ENCODE measurements at regions not wholly inside any gene's neighbourhood (a gene's known extent, or its start where the extent isn't known, plus 50 kb on each side); places are given as distances from the start of the nearest gene placed in this dataset.

- POLR2A ChIA-PET = no interaction called here
- Histone ChIP-seq H4K20me1 (replicated peaks; ENCODE audit: control insufficient read depth, insufficient read depth, low read length) (no peaks in the 10 kb centered on the region), H3K36me3 (ENCODE audit: control insufficient read depth, insufficient read depth, low read length) (no peaks in the 10 kb centered on the region), H3K4me2 (ENCODE audit: insufficient read depth, low read length) (no peak overlapping the region), H3K4me1 (replicated peaks in 1 of 2; ENCODE audit: control insufficient read depth in 2 of 2, insufficient read depth in 2 of 2, low read length in 2 of 2) (no peaks in the 10 kb centered on the region), H2AFZ (ENCODE audit: low read depth, low read length) (peak overlapping the region; percentile 55; the same call in 1 of the 2 replicates), H3K4me3 (no peak overlapping the region), H3K9me3 (replicated peaks; ENCODE audit: control insufficient read depth, insufficient read depth, low read depth, low read length) (no peaks in the 10 kb centered on the region), H3K27me3 (ENCODE audit: control insufficient read depth in 2 of 2, insufficient read depth in 2 of 2, low read length in 2 of 2) (no peaks in the 10 kb centered on the region), H3K9ac (ENCODE audit: insufficient read depth in 1 of 2, low read depth in 2 of 2, low read length in 2 of 2) (no peak overlapping the region), H3K27ac (ENCODE audit: extremely low read depth, low read depth, low read length) (no peak overlapping the region), H3K79me2 (ENCODE audit: control insufficient read depth, insufficient read depth, low read length) (no peaks in the 10 kb centered on the region), H3K9me1 (ENCODE audit: control insufficient read depth, insufficient read depth, low read length) (no peaks in the 10 kb centered on the region)
- under 1% methylated on average over 14 of the region's 14 CpGs for WGBS (ENCODE audit: insufficient coverage, low coverage, missing lambda C conversion rate)
- intact Hi-C loops (cut with micrococcal nuclease) = loop anchor here (10.0 kb wide), 1 partner anchor 467 kb away; no protein-coding TSS in a partner anchor
- CTCF ChIA-PET (ENCODE audit: low intra/inter-chr PET ratio) = interaction anchor here (0.7 kb wide), 1 partner anchor 211 kb away, joined by 4 read pairs; no protein-coding TSS in a partner anchor
- ATAC-seq = peak; percentile 77
- BruUV-seq (replicated peaks) = no TSS peak
- in situ Hi-C loops (cut with MboI) = no loop called here
- peak; percentile 23 for FAIRE-seq
- peak; percentile 10 to 50 (median 16) for DNase-seq (ENCODE audit: extremely low read depth in 1 of 4, low spot score in 3 of 4)
- no peak for TF ChIP-seq HMGXB4 (CRISPR knock-in tag; IDR thresholded peaks at IDR 0.05)
- TF ChIP-seq SMC3 (conservative IDR thresholded peaks at IDR 0.05; ENCODE audit: insufficient read depth, low read depth, low read length) = 0 out of 2 replicates have a peak, but pooled peaks have one; percentile 25
- TF ChIP-seq TRIM25 (IDR thresholded peaks at IDR 0.05; ENCODE audit: borderline replicate concordance) = no peak
- TF ChIP-seq RAD21 (CRISPR knock-in tag; conservative IDR thresholded peaks at IDR 0.05 in 1 of 2, IDR thresholded peaks at IDR 0.05 in 1 of 2) = peak; percentile 35 to 52; a peak in 3 of 4 replicates
- TF ChIP-seq STAT6 (CRISPR knock-in tag; IDR thresholded peaks at IDR 0.05) = no peak
- TF ChIP-seq, protein P1, sequence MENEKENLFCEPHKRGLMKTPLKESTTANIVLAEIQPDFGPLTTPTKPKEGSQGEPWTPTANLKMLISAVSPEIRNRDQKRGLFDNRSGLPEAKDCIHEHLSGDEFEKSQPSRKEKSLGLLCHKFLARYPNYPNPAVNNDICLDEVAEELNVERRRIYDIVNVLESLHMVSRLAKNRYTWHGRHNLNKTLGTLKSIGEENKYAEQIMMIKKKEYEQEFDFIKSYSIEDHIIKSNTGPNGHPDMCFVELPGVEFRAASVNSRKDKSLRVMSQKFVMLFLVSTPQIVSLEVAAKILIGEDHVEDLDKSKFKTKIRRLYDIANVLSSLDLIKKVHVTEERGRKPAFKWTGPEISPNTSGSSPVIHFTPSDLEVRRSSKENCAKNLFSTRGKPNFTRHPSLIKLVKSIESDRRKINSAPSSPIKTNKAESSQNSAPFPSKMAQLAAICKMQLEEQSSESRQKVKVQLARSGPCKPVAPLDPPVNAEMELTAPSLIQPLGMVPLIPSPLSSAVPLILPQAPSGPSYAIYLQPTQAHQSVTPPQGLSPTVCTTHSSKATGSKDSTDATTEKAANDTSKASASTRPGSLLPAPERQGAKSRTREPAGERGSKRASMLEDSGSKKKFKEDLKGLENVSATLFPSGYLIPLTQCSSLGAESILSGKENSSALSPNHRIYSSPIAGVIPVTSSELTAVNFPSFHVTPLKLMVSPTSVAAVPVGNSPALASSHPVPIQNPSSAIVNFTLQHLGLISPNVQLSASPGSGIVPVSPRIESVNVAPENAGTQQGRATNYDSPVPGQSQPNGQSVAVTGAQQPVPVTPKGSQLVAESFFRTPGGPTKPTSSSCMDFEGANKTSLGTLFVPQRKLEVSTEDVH (IDR thresholded peaks at IDR 0.05; ENCODE audit: low read depth, partially characterized antibody) = no peak
- peak; percentile 37 to 42 (median 38); a peak in 4 of 6 replicates for TF ChIP-seq CTCF (IDR thresholded peaks at IDR 0.05 in 2 of 3, conservative IDR thresholded peaks at IDR 0.05 in 1 of 3; ENCODE audit: insufficient read depth in 2 of 3, low read depth in 1 of 3, low read length in 3 of 3)
- TF ChIP-seq KAT8 (IDR thresholded peaks at IDR 0.05; ENCODE audit: low read depth) = no peak
Observed at GRCh38 chr4:89438102-89438831, 130.7 kb upstream of the GPRIN3 start.
